ENCODE measurements at regions not wholly inside any gene's neighbourhood (a gene's known extent, or its start where the extent isn't known, plus 50 kb on each side); places are given as distances from the start of the nearest gene placed in this dataset.
"Not testable (repeated sequence)": the region's sequence is repeated elsewhere in the genome, so short reads cannot be mapped to it uniquely, and the experiment has no call there.

DNA sequence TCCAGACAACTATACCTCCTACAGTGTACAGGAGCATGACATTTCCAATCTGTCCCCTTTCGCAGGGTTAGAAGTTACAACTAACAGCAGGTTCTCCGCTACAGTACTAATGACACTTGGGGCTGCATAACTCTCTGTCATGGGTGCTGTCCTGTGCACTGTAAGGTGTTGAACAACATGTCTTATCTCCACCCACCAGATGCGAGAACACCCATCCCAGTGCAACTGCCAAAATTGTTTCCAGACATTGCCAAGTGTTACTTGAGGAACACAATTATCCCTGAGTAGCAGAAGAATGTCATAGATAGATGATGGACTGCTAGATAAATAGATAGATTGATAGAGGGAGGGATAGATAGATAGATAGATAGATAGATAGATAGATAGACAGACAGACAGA is 200.9 kb upstream of the USP9Y start:
- H3K4me1 ChIP-seq (ENCODE audit: control insufficient read depth, extremely low read depth, insufficient read depth, low read length), result no peaks in the 10 kb centered on the region
- no peaks in the 10 kb centered on the region for H3K79me2 ChIP-seq (ENCODE audit: control insufficient read depth, insufficient read depth, low read length)
- intact Hi-C loops (cut with micrococcal nuclease) (no loop called here), dilution Hi-C loops (cut with MboI; ENCODE audit: extremely low pct_ligation_motif_present, low sequenced_read_pairs) (no loop called here)
- ChIA-PET CTCF (no interaction called here), POLR2A (no interaction called here)
- no peak overlapping the region for H2AFZ ChIP-seq (ENCODE audit: low read depth, low read length)
- H3K27me3 ChIP-seq (ENCODE audit: control insufficient read depth in 2 of 2, insufficient read depth in 2 of 2, low read length in 2 of 2), result no peaks in the 10 kb centered on the region
- no peaks in the 10 kb centered on the region for H3K9me3 ChIP-seq (replicated peaks; ENCODE audit: control insufficient read depth, insufficient read depth, low read length)
- H3K4me2 ChIP-seq (ENCODE audit: insufficient read depth, low read length), result no peak overlapping the region
- no peak overlapping the region for H3K4me3 ChIP-seq (replicated peaks in 1 of 3; ENCODE audit: insufficient read depth in 1 of 3, low read depth in 1 of 3, low read length in 3 of 3)
- no peaks in the 10 kb centered on the region for H3K36me3 ChIP-seq (ENCODE audit: control insufficient read depth in 2 of 2, extremely low read depth in 1 of 2, insufficient read depth in 2 of 2, low read length in 2 of 2)
- DNase-seq (ENCODE audit: low read depth, low spot score) (no peak), FAIRE-seq (no peak)
- no peak overlapping the region for H3K9ac ChIP-seq (replicated peaks; ENCODE audit: extremely low read depth, insufficient read depth, low read length)
- no TSS peak for BruUV-seq (replicated peaks)
- H3K9me1 ChIP-seq (replicated peaks; ENCODE audit: control insufficient read depth, extremely low read depth, insufficient read depth, low read length), result no peaks in the 10 kb centered on the region
- H3K27ac ChIP-seq (ENCODE audit: insufficient read depth, low read depth, low read length), result no peak overlapping the region
- TF ChIP-seq, protein P1, sequence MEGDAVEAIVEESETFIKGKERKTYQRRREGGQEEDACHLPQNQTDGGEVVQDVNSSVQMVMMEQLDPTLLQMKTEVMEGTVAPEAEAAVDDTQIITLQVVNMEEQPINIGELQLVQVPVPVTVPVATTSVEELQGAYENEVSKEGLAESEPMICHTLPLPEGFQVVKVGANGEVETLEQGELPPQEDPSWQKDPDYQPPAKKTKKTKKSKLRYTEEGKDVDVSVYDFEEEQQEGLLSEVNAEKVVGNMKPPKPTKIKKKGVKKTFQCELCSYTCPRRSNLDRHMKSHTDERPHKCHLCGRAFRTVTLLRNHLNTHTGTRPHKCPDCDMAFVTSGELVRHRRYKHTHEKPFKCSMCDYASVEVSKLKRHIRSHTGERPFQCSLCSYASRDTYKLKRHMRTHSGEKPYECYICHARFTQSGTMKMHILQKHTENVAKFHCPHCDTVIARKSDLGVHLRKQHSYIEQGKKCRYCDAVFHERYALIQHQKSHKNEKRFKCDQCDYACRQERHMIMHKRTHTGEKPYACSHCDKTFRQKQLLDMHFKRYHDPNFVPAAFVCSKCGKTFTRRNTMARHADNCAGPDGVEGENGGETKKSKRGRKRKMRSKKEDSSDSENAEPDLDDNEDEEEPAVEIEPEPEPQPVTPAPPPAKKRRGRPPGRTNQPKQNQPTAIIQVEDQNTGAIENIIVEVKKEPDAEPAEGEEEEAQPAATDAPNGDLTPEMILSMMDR (IDR thresholded peaks at IDR 0.05; ENCODE audit: extremely low read depth in 1 of 2, insufficient read depth in 1 of 2, low read depth in 1 of 2, low read length in 2 of 2), result no peak
- TF ChIP-seq POLR2AphosphoS5 (IDR thresholded peaks at IDR 0.05; ENCODE audit: insufficient read depth, low read depth, low read length), result no peak
- no peak for TF ChIP-seq EZH2 (IDR thresholded peaks at IDR 0.05; ENCODE audit: borderline replicate concordance, low read depth, low read length, severe bottlenecking)
- TF ChIP-seq, protein P2, sequence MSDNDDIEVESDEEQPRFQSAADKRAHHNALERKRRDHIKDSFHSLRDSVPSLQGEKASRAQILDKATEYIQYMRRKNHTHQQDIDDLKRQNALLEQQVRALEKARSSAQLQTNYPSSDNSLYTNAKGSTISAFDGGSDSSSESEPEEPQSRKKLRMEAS (IDR thresholded peaks at IDR 0.05; ENCODE audit: insufficient read depth, insufficient read length), result no peak
- no peak for TF ChIP-seq POLR2A (IDR thresholded peaks at IDR 0.05; ENCODE audit: low read depth, low read length)
- no peak for TF ChIP-seq GATA2 (IDR thresholded peaks at IDR 0.05; ENCODE audit: insufficient read depth, insufficient read length, low read depth, low read length)
- TF ChIP-seq MYC (IDR thresholded peaks at IDR 0.05; ENCODE audit: low read depth, low read length), result no peak
- H4K20me1 ChIP-seq (replicated peaks; ENCODE audit: control insufficient read depth, extremely low read depth, insufficient read depth, low read length), result no peaks in the 10 kb centered on the region

DNA sequence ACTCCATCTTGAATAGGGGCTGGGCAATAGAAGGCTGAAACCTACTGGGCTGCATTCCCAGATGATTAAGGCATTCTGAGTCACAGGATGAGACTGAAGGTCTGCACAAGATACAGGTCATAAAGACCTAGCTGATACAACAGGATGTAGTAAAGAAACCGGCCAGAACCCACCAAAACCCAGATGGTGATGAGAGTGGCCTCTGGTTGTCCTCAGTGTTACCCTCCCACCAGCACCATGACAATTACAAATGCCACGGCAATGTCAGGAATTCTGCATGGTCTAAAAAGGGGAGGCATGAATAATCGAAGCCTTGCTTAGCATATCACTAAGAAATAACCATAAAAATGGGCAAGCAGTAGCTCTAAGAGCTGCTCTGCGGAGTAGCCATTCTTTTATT is 197.0 kb upstream of the USP9Y start:
- H3K9ac ChIP-seq (replicated peaks; ENCODE audit: extremely low read depth, insufficient read depth, low read length); H3K4me3 ChIP-seq (replicated peaks in 1 of 3; ENCODE audit: insufficient read depth in 1 of 3, low read depth in 1 of 3, low read length in 3 of 3); H3K36me3 ChIP-seq (ENCODE audit: control insufficient read depth in 2 of 2, extremely low read depth in 1 of 2, insufficient read depth in 2 of 2, low read length in 2 of 2); H2AFZ ChIP-seq (ENCODE audit: low read depth, low read length); H3K27ac ChIP-seq (ENCODE audit: insufficient read depth, low read depth, low read length); BruUV-seq (replicated peaks); H4K20me1 ChIP-seq (replicated peaks; ENCODE audit: control insufficient read depth, extremely low read depth, insufficient read depth, low read length); POLR2A ChIA-PET; dilution Hi-C loops (cut with MboI; ENCODE audit: extremely low pct_ligation_motif_present, low sequenced_read_pairs); H3K4me2 ChIP-seq (ENCODE audit: insufficient read depth, low read length); H3K27me3 ChIP-seq (ENCODE audit: control insufficient read depth in 2 of 2, insufficient read depth in 2 of 2, low read length in 2 of 2); FAIRE-seq; DNase-seq (ENCODE audit: low read depth, low spot score); H3K9me3 ChIP-seq (replicated peaks; ENCODE audit: control insufficient read depth, insufficient read depth, low read length); H3K79me2 ChIP-seq (ENCODE audit: control insufficient read depth, insufficient read depth, low read length); intact Hi-C loops (cut with micrococcal nuclease); H3K4me1 ChIP-seq (ENCODE audit: control insufficient read depth, extremely low read depth, insufficient read depth, low read length); CTCF ChIA-PET; H3K9me1 ChIP-seq (replicated peaks; ENCODE audit: control insufficient read depth, extremely low read depth, insufficient read depth, low read length): not testable (repeated sequence)

Data from endothelial cell of umbilical vein (primary cell).